Testis (tissue), 2 donors: ENCODE measurements at regions not wholly inside any gene's neighbourhood (a gene's known extent, or its start where the extent isn't known, plus 50 kb on each side); places are given as distances from the start of the nearest gene placed in this dataset.

ENCODE experiments used
- CTCF ChIP-seq, 3 experiments: fragments of 450-650 bp in 2 of 3; fragments of 200-600 bp in 1 of 3; sonication (generic) in 1 of 3; IDR thresholded peaks; one replicate each; pipeline ENCODE4 v1.5.1; 2016 to 2019; ENCODE audit warnings: antibody characterized with exemption in 3 of 3, mild to moderate bottlenecking in 2 of 3, moderate library complexity in 1 of 3
- POLR2A ChIP-seq: fragments of 450-650 bp; IDR thresholded peaks from one replicate; pipeline ENCODE4 v1.6.1; 2017; ENCODE audit warnings: antibody characterized with exemption, mild to moderate bottlenecking, moderate library complexity

GRCh38 chr12:42893803-42894202, 304.3 kb upstream of the PRICKLE1 start:
- TF ChIP-seq CTCF (IDR thresholded peaks at IDR 0.05) (no peak), POLR2A (no peak)
